ENCODE measurements at regions not wholly inside any gene's neighbourhood (a gene's known extent, or its start where the extent isn't known, plus 50 kb on each side); places are given as distances from the start of the nearest gene placed in this dataset.

DNA sequence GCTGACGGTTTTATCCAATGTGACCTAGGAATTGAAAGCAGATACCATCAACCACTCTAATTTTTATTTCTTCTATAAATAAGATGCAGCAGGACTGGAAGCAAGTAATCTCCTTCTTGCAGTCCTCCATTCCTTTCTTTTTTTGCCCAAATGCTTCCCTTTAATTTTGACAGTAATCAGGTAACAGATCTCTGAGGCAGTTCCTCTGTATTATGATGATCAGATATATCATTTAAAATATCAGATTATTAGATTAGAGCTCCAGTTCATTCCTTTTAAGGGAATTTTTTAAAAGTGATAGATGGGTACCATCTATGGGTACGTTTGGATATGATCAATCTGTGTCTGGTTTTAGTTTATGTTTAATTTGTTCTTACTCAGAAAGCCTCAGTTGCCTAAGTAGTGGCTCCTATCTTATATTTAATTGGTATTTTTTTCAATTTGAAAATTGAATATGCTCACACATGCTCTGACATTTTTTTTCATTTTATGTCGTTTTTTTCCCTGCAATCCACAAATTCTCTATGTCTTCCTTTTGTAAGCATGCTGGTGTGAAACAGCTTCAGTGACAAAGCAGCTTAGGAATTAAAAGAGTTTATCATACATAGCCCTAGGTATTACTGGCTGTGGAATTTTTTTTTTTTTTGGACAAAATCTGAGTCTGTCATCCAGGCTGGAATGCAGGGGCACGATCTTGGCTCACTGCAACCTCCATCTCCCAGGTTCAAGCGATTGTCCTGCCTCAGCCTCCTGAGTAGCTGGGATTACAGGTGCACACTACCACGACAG, 73.7 kb upstream of the ANK2 start:
- ATAC-seq (ENCODE audit: low read depth) (no peak), DNase-seq (no peak)
- Histone ChIP-seq H3K4ac (ENCODE audit: low read depth, low read length) (no peak overlapping the region), H3K79me1 (ENCODE audit: low read depth in 1 of 2, low read length in 2 of 2) (no peaks in the 10 kb centered on the region), H4K20me1 (ENCODE audit: insufficient read depth, low read length) (no peaks in the 10 kb centered on the region), H3K27me3 (ENCODE audit: control insufficient read depth, insufficient read depth, low read length) (no peaks in the 10 kb centered on the region), H2BK15ac (ENCODE audit: low read depth, low read length) (no peak overlapping the region), H2AFZ (replicated peaks; ENCODE audit: low read length, poor library complexity) (no peak overlapping the region), H4K91ac (ENCODE audit: insufficient read depth, low read depth, low read length) (no peak overlapping the region), H3K4me2 (ENCODE audit: low read depth, low read length) (no peak overlapping the region), H3K9me1 (ENCODE audit: insufficient read depth, low read length) (no peaks in the 10 kb centered on the region), H3K36me3 (ENCODE audit: control insufficient read depth, insufficient read depth, low read length) (no peaks in the 10 kb centered on the region), H2BK20ac (ENCODE audit: low read depth, low read length) (no peak overlapping the region), H2BK5ac (ENCODE audit: low read depth, low read length, poor library complexity, severe bottlenecking) (no peak overlapping the region), H3K9ac (ENCODE audit: low read depth, low read length) (no peak overlapping the region), H3K27ac (ENCODE audit: insufficient read depth, low read length) (no peak overlapping the region), H3K14ac (replicated peaks; ENCODE audit: low read depth, low read length) (no peak overlapping the region), H4K5ac (ENCODE audit: low read depth, low read length) (no peak overlapping the region), H3K18ac (ENCODE audit: low read depth, low read length) (no peak overlapping the region), H2AK9ac (replicated peaks; ENCODE audit: low read depth, low read length, poor library complexity) (no peak overlapping the region), H3K4me3 (ENCODE audit: insufficient read depth, low read depth, low read length) (no peak overlapping the region), H3K4me1 (ENCODE audit: control insufficient read depth, insufficient read depth, low read length) (no peaks in the 10 kb centered on the region), H3K56ac (ENCODE audit: extremely low read depth, insufficient read depth, low read length) (no peak overlapping the region), H4K8ac (ENCODE audit: low read depth in 2 of 2, low read length in 2 of 2) (no peak overlapping the region), H2AK5ac (ENCODE audit: low read depth, low read length) (no peak overlapping the region), H3K23ac (ENCODE audit: low read depth, low read length) (no peak overlapping the region), H2BK120ac (ENCODE audit: low read depth, low read length) (no peak overlapping the region), H3K9me3 (ENCODE audit: control insufficient read depth, insufficient read depth, low read length) (no peaks in the 10 kb centered on the region)
- intact Hi-C loops (cut with micrococcal nuclease), result no loop called here
- in situ Hi-C loops (cut with MboI; ENCODE audit: low sequenced_read_pairs), result no loop called here
- BruUV-seq (replicated peaks), result no TSS peak
- WGBS, 2 experiments (ENCODE audit: extremely low coverage in 2 of 2, insufficient read length in 1 of 2), result no CpG with 5 or more reads among the region's 6 CpGs
- TF ChIP-seq CHD1 (IDR thresholded peaks at IDR 0.05; ENCODE audit: low read depth, low read length) (no peak), RAD21 (IDR thresholded peaks at IDR 0.05; ENCODE audit: low read length) (no peak), USF2 (IDR thresholded peaks at IDR 0.05; ENCODE audit: low read depth, low read length) (no peak), MXI1 (IDR thresholded peaks at IDR 0.05; ENCODE audit: borderline replicate concordance, low read depth, low read length) (no peak), CEBPB (IDR thresholded peaks at IDR 0.05; ENCODE audit: low read depth, low read length) (no peak), CTCF (conservative IDR thresholded peaks at IDR 0.05; ENCODE audit: low read depth, low read length) (no peak), MAZ (IDR thresholded peaks at IDR 0.05; ENCODE audit: borderline replicate concordance, low read depth, low read length) (no peak), BHLHE40 (IDR thresholded peaks at IDR 0.05; ENCODE audit: low read depth, low read length) (no peak), RFX5 (IDR thresholded peaks at IDR 0.05; ENCODE audit: low read depth, low read length) (no peak), NFE2L2 (IDR thresholded peaks at IDR 0.05; ENCODE audit: low read depth, low read length) (no peak), POLR2A (IDR thresholded peaks at IDR 0.05; ENCODE audit: low read depth, low read length) (no peak), RCOR1 (IDR thresholded peaks at IDR 0.05; ENCODE audit: insufficient replicate concordance, low read length) (no peak), MAFK (IDR thresholded peaks at IDR 0.05; ENCODE audit: low read depth, low read length) (no peak), SMC3 (IDR thresholded peaks at IDR 0.05; ENCODE audit: low read depth, low read length) (no peak), FOS (IDR thresholded peaks at IDR 0.05; ENCODE audit: low read depth, low read length) (no peak)
- TF ChIP-seq, protein P1, sequence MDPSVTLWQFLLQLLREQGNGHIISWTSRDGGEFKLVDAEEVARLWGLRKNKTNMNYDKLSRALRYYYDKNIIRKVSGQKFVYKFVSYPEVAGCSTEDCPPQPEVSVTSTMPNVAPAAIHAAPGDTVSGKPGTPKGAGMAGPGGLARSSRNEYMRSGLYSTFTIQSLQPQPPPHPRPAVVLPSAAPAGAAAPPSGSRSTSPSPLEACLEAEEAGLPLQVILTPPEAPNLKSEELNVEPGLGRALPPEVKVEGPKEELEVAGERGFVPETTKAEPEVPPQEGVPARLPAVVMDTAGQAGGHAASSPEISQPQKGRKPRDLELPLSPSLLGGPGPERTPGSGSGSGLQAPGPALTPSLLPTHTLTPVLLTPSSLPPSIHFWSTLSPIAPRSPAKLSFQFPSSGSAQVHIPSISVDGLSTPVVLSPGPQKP (IDR thresholded peaks at IDR 0.05; ENCODE audit: borderline replicate concordance, low read depth, low read length), result no peak
- ChIA-PET CTCF (no interaction called here), POLR2A (ENCODE audit: unreplicated experiment) (no interaction called here)
- dilution Hi-C loops (cut with HindIII; ENCODE audit: low sequenced_read_pairs, unreplicated experiment), result no loop called here

All from IMR-90 (cell line).